IMR-90 (cell line): ENCODE measurements at regions not wholly inside any gene's neighbourhood (a gene's known extent, or its start where the extent isn't known, plus 50 kb on each side); places are given as distances from the start of the nearest gene placed in this dataset.

Experiments used
- ATAC-seq: fragments of 200-7000 bp; cut with Tn5 transposase; 2 replicates; pipeline ENCODE4 v1.9.1; 2020; ENCODE audit warnings: low read depth, mild to moderate bottlenecking, moderate library complexity
- BruUV-seq: library from RNA; stranded (reverse); fragments of 400-500 nt; replicated peaks from 2 replicates; lab custom pipeline; 2021; lab: Mats Ljungman, UMichigan
- CTCF ChIA-PET: fragments of 300-600 bp; formaldehyde crosslinking; extraction: SDS; loops from one replicate; lab custom pipeline; 2021; ENCODE audit warnings: antibody characterized with exemption; lab: Yijun Ruan, JAX
- POLR2A ChIA-PET: fragments of 300-600 bp; sonication (Branson Sonifier 250); formaldehyde crosslinking; loops from one replicate; lab custom pipeline; 2022; ENCODE audit warnings: antibody characterized with exemption; ENCODE audit not compliant: unreplicated experiment; lab: Charles Lee
- DNase-seq: peaks from one replicate; pipeline ENCODE4 v3.0.0; 2013
- H2AFZ ChIP-seq: replicated peaks from 2 replicates; pipeline ENCODE3; 2013; ENCODE audit warnings: low read length, mild to moderate bottlenecking; ENCODE audit not compliant: poor library complexity
- H2AK5ac ChIP-seq: 2 replicates; pipeline ENCODE4 v1.6.1; 2013; ENCODE audit warnings: low read depth, low read length, inconsistent platforms
- H2AK9ac ChIP-seq: replicated peaks from 2 replicates; pipeline ENCODE3; 2013; ENCODE audit warnings: mild to moderate bottlenecking, low read depth, low read length, moderate library complexity; ENCODE audit not compliant: poor library complexity
- H2BK120ac ChIP-seq: 2 replicates; pipeline ENCODE4 v1.6.1; 2013; ENCODE audit warnings: low read depth, low read length, inconsistent platforms
- H2BK15ac ChIP-seq: 3 replicates; pipeline ENCODE4 v1.6.1; 2013; ENCODE audit warnings: low read depth, low read length, inconsistent platforms
- H2BK20ac ChIP-seq: 2 replicates; pipeline ENCODE4 v1.6.1; 2013; ENCODE audit warnings: low read depth, mild to moderate bottlenecking, inconsistent platforms, low read length, moderate library complexity
- H2BK5ac ChIP-seq: 2 replicates; pipeline ENCODE4 v1.6.1; 2013; ENCODE audit warnings: mild to moderate bottlenecking, low read depth, low read length, inconsistent platforms; ENCODE audit not compliant: poor library complexity, severe bottlenecking
- H3K14ac ChIP-seq: replicated peaks from 2 replicates; pipeline ENCODE4 v1.6.1; 2013; ENCODE audit warnings: low read depth, low read length, inconsistent platforms
- H3K18ac ChIP-seq: 2 replicates; pipeline ENCODE4 v1.6.1; 2013; ENCODE audit warnings: low read depth, low read length, control low read depth
- H3K23ac ChIP-seq: 2 replicates; pipeline ENCODE4 v1.6.1; 2013; ENCODE audit warnings: low read depth, low read length, inconsistent platforms
- H3K27ac ChIP-seq: 2 replicates; pipeline ENCODE4 v1.5.1; 2013; ENCODE audit warnings: mild to moderate bottlenecking, control low read depth, low read length; ENCODE audit not compliant: insufficient read depth
- H3K27me3 ChIP-seq: 2 replicates; pipeline ENCODE4 v1.6.1; 2013; ENCODE audit warnings: low read length; ENCODE audit not compliant: control insufficient read depth, insufficient read depth
- H3K36me3 ChIP-seq: 2 replicates; pipeline ENCODE4 v1.6.1; 2013; ENCODE audit warnings: low read length, mixed read lengths; ENCODE audit not compliant: control insufficient read depth, insufficient read depth
- H3K4ac ChIP-seq: 2 replicates; pipeline ENCODE4 v1.6.1; 2013; ENCODE audit warnings: low read depth, low read length, inconsistent platforms
- H3K4me1 ChIP-seq: 2 replicates; pipeline ENCODE4 v1.6.1; 2013; ENCODE audit warnings: low read length, mixed read lengths; ENCODE audit not compliant: control insufficient read depth, insufficient read depth
- H3K4me2 ChIP-seq: 2 replicates; pipeline ENCODE4 v1.6.1; 2013; ENCODE audit warnings: low read depth, mild to moderate bottlenecking, control low read depth, low read length, moderate library complexity
- H3K4me3 ChIP-seq: 2 replicates; pipeline ENCODE4 v1.5.1; 2013; ENCODE audit warnings: low read depth, mild to moderate bottlenecking, control low read depth, low read length, moderate library complexity; ENCODE audit not compliant: insufficient read depth
- H3K56ac ChIP-seq: 2 replicates; pipeline ENCODE4 v1.6.1; 2013; ENCODE audit warnings: low read length, inconsistent platforms; ENCODE audit not compliant: insufficient read depth; ENCODE audit errors: extremely low read depth
- H3K79me1 ChIP-seq, 2 experiments: 2 replicates each; pipeline ENCODE4 v1.6.1; 2013; ENCODE audit warnings: low read length in 2 of 2, inconsistent platforms in 1 of 2, low read depth in 1 of 2
- H3K9ac ChIP-seq: 2 replicates; pipeline ENCODE4 v1.6.1; 2013; ENCODE audit warnings: low read depth, low read length, control low read depth
- H3K9me1 ChIP-seq: 2 replicates; pipeline ENCODE4 v1.6.1; 2013; ENCODE audit warnings: low read length, inconsistent platforms; ENCODE audit not compliant: insufficient read depth
- H3K9me3 ChIP-seq: 2 replicates; pipeline ENCODE4 v1.6.1; 2013; ENCODE audit warnings: low read length; ENCODE audit not compliant: control insufficient read depth, insufficient read depth
- H4K20me1 ChIP-seq: 2 replicates; pipeline ENCODE4 v1.6.1; 2013; ENCODE audit warnings: low read length, inconsistent platforms; ENCODE audit not compliant: insufficient read depth
- H4K5ac ChIP-seq: 2 replicates; pipeline ENCODE4 v1.6.1; 2013; ENCODE audit warnings: mild to moderate bottlenecking, low read depth, low read length, control low read depth
- H4K8ac ChIP-seq, 2 experiments: 2 replicates each; pipeline ENCODE4 v1.6.1; 2013; ENCODE audit warnings: low read depth in 2 of 2, low read length in 2 of 2, control low read depth in 1 of 2, inconsistent platforms in 1 of 2
- H4K91ac ChIP-seq: 2 replicates; pipeline ENCODE4 v1.6.1; 2013; ENCODE audit warnings: low read depth, low read length, inconsistent platforms; ENCODE audit not compliant: insufficient read depth
- BHLHE40 ChIP-seq: fragments of 150-350 bp; IDR thresholded peaks from 2 replicates; pipeline ENCODE4 v1.6.1; 2016; ENCODE audit warnings: mild to moderate bottlenecking, low read depth, low read length
- CTCF ChIP-seq: conservative IDR thresholded peaks from 2 replicates; pipeline ENCODE4 v1.5.1; 2012; ENCODE audit warnings: mild to moderate bottlenecking, low read depth, low read length, improper control_type of control experiment
- NFE2L2 ChIP-seq: fragments of 150-350 bp; IDR thresholded peaks from 2 replicates; pipeline ENCODE4 v1.6.1; 2016; ENCODE audit warnings: low read depth, mild to moderate bottlenecking, low read length
- POLR2A ChIP-seq: IDR thresholded peaks from 2 replicates; pipeline ENCODE4 v1.6.1; 2012; ENCODE audit warnings: mild to moderate bottlenecking, low read depth, low read length
- RAD21 ChIP-seq: IDR thresholded peaks from 2 replicates; pipeline ENCODE4 v1.6.1; 2012; ENCODE audit warnings: low read length, improper control_type of control experiment
- SMC3 ChIP-seq: fragments of 150-350 bp; IDR thresholded peaks from 2 replicates; pipeline ENCODE4 v1.6.1; 2016; ENCODE audit warnings: low read depth, mild to moderate bottlenecking, antibody characterized with exemption, low read length, moderate library complexity
- dilution Hi-C: fragments of 300-500 bp; cut with HindIII; formaldehyde crosslinking; loops from one replicate; pipeline ENCODE4 v1.14.3; 2018; ENCODE audit warnings: low sequenced_read_pairs; ENCODE audit not compliant: unreplicated experiment
- in situ Hi-C: fragments of 300-500 bp; cut with MboI; formaldehyde crosslinking; loops from 3 replicates; pipeline ENCODE4 v1.14.3; 2019; ENCODE audit warnings: low sequenced_read_pairs, inconsistent platforms, mixed read lengths
- intact Hi-C: fragments of 100-400 bp; cut with micrococcal nuclease; formaldehyde crosslinking; loops from 2 replicates; pipeline ENCODE4 v1.10.0; 2022

DNA sequence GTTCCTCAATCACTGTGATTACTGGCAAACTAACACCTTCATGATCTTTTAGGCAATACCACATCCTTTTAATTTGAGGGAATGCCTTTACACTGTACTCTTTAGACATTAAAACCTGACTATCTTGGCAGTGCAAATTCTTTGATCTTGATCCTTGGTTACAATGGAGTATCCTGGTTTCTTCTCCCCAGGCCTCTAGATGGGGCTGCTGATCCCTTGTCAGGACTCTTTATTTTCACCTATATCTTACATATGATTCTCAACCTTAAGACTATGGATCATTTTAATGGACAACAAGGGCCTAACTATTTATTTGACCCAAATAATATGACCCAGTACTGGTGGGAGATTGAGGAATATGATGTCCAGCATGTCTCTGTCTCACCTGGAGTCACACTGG is 1005.5 kb upstream of the INTU start:
- ATAC-seq = peak; percentile 82
- H4K8ac ChIP-seq = 0 out of 4 replicates have a peak overlapping the region, but pooled peaks of 1 of the 2 experiments have one; percentile 63
- no peak overlapping the region for H3K4me2 ChIP-seq
- H2BK5ac ChIP-seq = peak overlapping the region; percentile 73
- H4K5ac ChIP-seq = no peak overlapping the region
- intact Hi-C loops (loop anchor here (5.0 to 10.0 kb wide), 5 partner anchors 180 to 775 kb away; no protein-coding TSS in a partner anchor), dilution Hi-C loops (no loop called here), in situ Hi-C loops (loop anchor here (10.0 kb wide), 1 partner anchor 328 kb away; no protein-coding TSS in a partner anchor)
- peaks cover 3% of the 10 kb centered on the region; the same call in 1 of the 2 replicates for H3K4me1 ChIP-seq
- ChIA-PET POLR2A (no interaction called here), CTCF (no interaction called here)
- H3K9ac ChIP-seq = no peak overlapping the region
- peak overlapping the region; percentile 36; the same call in 1 of the 2 replicates for H2BK20ac ChIP-seq
- no peak overlapping the region for H3K4me3 ChIP-seq
- peak overlapping the region; percentile 71; the same call in 1 of the 2 replicates for H2BK120ac ChIP-seq
- H4K91ac ChIP-seq = no peak overlapping the region
- H3K23ac ChIP-seq = 0 out of 2 replicates have a peak overlapping the region, but pooled peaks have one; percentile 12
- H2BK15ac ChIP-seq = 0 out of 3 replicates have a peak overlapping the region, but pooled peaks have one; percentile 9
- H3K4ac ChIP-seq = peak overlapping the region; percentile 58
- peaks cover 3% of the 10 kb centered on the region; the same call in 1 of the 2 replicates for H3K9me1 ChIP-seq
- TF ChIP-seq SMC3 = peak; percentile 56
- TF ChIP-seq NFE2L2 = no peak
- TF ChIP-seq RAD21 = peak; percentile 70
- TF ChIP-seq CTCF = peak; percentile 69
- TF ChIP-seq POLR2A = no peak
- no peak for TF ChIP-seq BHLHE40
- no peaks in the 10 kb centered on the region for H3K9me3 ChIP-seq
- H3K27me3 ChIP-seq = no peaks in the 10 kb centered on the region
- H3K27ac ChIP-seq = no peak overlapping the region
- H2AK9ac ChIP-seq = peak overlapping the region; percentile 15
- BruUV-seq = no TSS peak
- peak overlapping the region; percentile 43; the same call in 1 of the 2 replicates for H3K14ac ChIP-seq
- H2AK5ac ChIP-seq = no peak overlapping the region
- no peak overlapping the region for H3K18ac ChIP-seq
- H3K79me1 ChIP-seq = no peaks in the 10 kb centered on the region
- DNase-seq = peak; percentile 38
- H3K56ac ChIP-seq = no peak overlapping the region
- no peaks in the 10 kb centered on the region for H3K36me3 ChIP-seq
- peak overlapping the region; percentile 39 for H2AFZ ChIP-seq
- no peaks in the 10 kb centered on the region for H4K20me1 ChIP-seq
